HepG2 (cell line): ENCODE measurements at regions not wholly inside any gene's neighbourhood (a gene's known extent, or its start where the extent isn't known, plus 50 kb on each side); places are given as distances from the start of the nearest gene placed in this dataset.

ENCODE experiments used
- CREB1 ChIP-seq, 2 experiments: fragments of 450-650 bp in 1 of 2; IDR thresholded peaks; 2 replicates each; pipeline ENCODE4 v1.6.1; 2016 to 2017; ENCODE audit warnings: control low read depth in 1 of 2, mild to moderate bottlenecking in 1 of 2, missing compliant biosample characterization in 1 of 2, missing genetic modification characterization in 1 of 2
- DDIT3 ChIP-seq: sonication (generic); formaldehyde crosslinking; IDR thresholded peaks from 2 replicates; pipeline ENCODE4 v1.4.0; 2020; ENCODE audit warnings: mild to moderate bottlenecking, missing genetic modification reagents
- KLF9 ChIP-seq: IDR thresholded peaks from 2 replicates; pipeline ENCODE4 v1.6.1; 2016; ENCODE audit warnings: low read depth
- MYC ChIP-seq: sonication (generic); formaldehyde crosslinking; IDR thresholded peaks from 2 replicates; pipeline ENCODE4 v1.9.0; 2021; ENCODE audit warnings: missing genetic modification reagents, borderline replicate concordance
- PHF8 ChIP-seq: sonication (generic); formaldehyde crosslinking; IDR thresholded peaks from 2 replicates; pipeline ENCODE4 v1.5.0; 2020; ENCODE audit warnings: missing genetic modification reagents
- POLR2A ChIP-seq, 2 experiments: IDR thresholded peaks; 2 replicates each; pipeline ENCODE4 v1.6.1; 2011; ENCODE audit warnings: low read depth in 2 of 2, low read length in 2 of 2, mild to moderate bottlenecking in 1 of 2, moderate library complexity in 1 of 2; ENCODE audit not compliant: insufficient read depth in 1 of 2
- RBM22 ChIP-seq: fragments of 200-400 bp; formaldehyde crosslinking; optimal IDR thresholded peaks from 2 replicates; pipeline ENCODE3; 2017; ENCODE audit warnings: mild to moderate bottlenecking, low read length, moderate library complexity
- SOX13 ChIP-seq, 3 experiments: fragments of 450-650 bp in 1 of 3; sonication (generic) in 1 of 3; formaldehyde crosslinking in 1 of 3; IDR thresholded peaks in 2 of 3; conservative IDR thresholded peaks in 1 of 3; 2 replicates each; pipeline versions ENCODE4 v1.5.0 to v1.6.1; 2016 to 2020; ENCODE audit warnings: antibody characterized with exemption in 1 of 3, mild to moderate bottlenecking in 1 of 3, missing compliant biosample characterization in 1 of 3, missing genetic modification reagents in 1 of 3, moderate library complexity in 1 of 3
- SRSF4 ChIP-seq: fragments of 200-400 bp; formaldehyde crosslinking; IDR thresholded peaks from one replicate; pipeline ENCODE4 v1.6.1; 2018; ENCODE audit warnings: mild to moderate bottlenecking, low read depth, low read length, moderate library complexity; ENCODE audit not compliant: poor library complexity, severe bottlenecking
- TF ChIP-seq, protein P1 (sequence below): sonication (generic); formaldehyde crosslinking; IDR thresholded peaks from 2 replicates; pipeline ENCODE4 v1.9.0; 2021; ENCODE audit warnings: missing genetic modification reagents, borderline replicate concordance
- TF ChIP-seq, protein P2 (sequence below): sonication (generic); formaldehyde crosslinking; IDR thresholded peaks from 2 replicates; pipeline ENCODE4 v1.8.0; 2022; ENCODE audit warnings: low read depth, missing genetic modification reagents

DNA sequence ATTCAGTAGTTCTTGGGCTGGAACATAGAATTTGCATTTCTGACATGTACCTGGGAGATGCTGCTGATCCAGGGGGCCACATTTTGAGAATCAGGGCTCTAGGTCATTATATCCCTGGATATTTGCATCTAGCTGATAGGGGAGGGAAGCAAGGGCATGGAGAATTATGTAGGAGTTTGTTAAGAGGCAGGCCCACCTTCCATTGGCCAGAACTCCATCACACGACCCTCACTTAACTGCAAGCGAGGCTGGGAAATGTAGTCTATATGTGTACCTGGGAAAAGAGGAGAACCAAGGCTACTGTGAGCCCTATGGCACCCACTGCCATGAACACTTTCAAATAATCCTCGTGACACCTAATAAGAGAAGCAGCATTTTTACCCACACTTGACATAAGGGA, 657.6 kb downstream of the MED13L start:
- TF ChIP-seq CREB1 (IDR thresholded peaks at IDR 0.05) (no peak), CREB1 (CRISPR knock-in tag; IDR thresholded peaks at IDR 0.05) (no peak), SOX13 (IDR thresholded peaks at IDR 0.05) (no peak), SOX13 (CRISPR knock-in tag; conservative IDR thresholded peaks at IDR 0.05 in 1 of 2, IDR thresholded peaks at IDR 0.05 in 1 of 2) (no peak), POLR2A (IDR thresholded peaks at IDR 0.05; ENCODE audit: insufficient read depth in 1 of 2, low read depth in 2 of 2, low read length in 2 of 2) (no peak), RBM22 (no peak), KLF9 (CRISPR knock-in tag) (no peak), SRSF4 (no peak), DDIT3 (no peak), MYC (CRISPR knock-in tag) (no peak), PHF8 (CRISPR knock-in tag) (no peak)
- TF ChIP-seq, protein P1, sequence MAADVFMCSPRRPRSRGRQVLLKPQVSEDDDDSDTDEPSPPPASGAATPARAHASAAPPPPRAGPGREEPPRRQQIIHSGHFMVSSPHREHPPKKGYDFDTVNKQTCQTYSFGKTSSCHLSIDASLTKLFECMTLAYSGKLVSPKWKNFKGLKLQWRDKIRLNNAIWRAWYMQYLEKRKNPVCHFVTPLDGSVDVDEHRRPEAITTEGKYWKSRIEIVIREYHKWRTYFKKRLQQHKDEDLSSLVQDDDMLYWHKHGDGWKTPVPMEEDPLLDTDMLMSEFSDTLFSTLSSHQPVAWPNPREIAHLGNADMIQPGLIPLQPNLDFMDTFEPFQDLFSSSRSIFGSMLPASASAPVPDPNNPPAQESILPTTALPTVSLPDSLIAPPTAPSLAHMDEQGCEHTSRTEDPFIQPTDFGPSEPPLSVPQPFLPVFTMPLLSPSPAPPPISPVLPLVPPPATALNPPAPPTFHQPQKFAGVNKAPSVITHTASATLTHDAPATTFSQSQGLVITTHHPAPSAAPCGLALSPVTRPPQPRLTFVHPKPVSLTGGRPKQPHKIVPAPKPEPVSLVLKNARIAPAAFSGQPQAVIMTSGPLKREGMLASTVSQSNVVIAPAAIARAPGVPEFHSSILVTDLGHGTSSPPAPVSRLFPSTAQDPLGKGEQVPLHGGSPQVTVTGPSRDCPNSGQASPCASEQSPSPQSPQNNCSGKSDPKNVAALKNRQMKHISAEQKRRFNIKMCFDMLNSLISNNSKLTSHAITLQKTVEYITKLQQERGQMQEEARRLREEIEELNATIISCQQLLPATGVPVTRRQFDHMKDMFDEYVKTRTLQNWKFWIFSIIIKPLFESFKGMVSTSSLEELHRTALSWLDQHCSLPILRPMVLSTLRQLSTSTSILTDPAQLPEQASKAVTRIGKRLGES, result no peak
- TF ChIP-seq, protein P2, sequence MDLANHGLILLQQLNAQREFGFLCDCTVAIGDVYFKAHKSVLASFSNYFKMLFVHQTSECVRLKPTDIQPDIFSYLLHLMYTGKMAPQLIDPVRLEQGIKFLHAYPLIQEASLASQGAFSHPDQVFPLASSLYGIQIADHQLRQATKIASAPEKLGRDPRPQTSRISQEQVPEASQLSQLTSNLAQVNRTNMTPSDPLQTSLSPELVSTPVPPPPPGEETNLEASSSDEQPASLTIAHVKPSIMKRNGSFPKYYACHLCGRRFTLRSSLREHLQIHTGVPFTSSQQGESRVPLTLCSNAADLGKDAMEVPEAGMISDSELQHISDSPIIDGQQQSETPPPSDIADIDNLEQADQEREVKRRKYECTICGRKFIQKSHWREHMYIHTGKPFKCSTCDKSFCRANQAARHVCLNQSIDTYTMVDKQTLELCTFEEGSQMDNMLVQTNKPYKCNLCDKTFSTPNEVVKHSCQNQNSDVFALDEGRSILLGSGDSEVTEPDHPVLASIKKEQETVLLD (CRISPR knock-in tag), result no peak
